ENCODE measurements at regions not wholly inside any gene's neighbourhood (a gene's known extent, or its start where the extent isn't known, plus 50 kb on each side); places are given as distances from the start of the nearest gene placed in this dataset.

GRCh38 chr18:29012364-29012763 lies 835.4 kb upstream of the CDH2 start:
- no peak for TF ChIP-seq GATA3 (IDR thresholded peaks at IDR 0.05; ENCODE audit: low read depth, low read length)
- TF ChIP-seq GATA2 (IDR thresholded peaks at IDR 0.05; ENCODE audit: low read depth, low read length) = no peak

DNA sequence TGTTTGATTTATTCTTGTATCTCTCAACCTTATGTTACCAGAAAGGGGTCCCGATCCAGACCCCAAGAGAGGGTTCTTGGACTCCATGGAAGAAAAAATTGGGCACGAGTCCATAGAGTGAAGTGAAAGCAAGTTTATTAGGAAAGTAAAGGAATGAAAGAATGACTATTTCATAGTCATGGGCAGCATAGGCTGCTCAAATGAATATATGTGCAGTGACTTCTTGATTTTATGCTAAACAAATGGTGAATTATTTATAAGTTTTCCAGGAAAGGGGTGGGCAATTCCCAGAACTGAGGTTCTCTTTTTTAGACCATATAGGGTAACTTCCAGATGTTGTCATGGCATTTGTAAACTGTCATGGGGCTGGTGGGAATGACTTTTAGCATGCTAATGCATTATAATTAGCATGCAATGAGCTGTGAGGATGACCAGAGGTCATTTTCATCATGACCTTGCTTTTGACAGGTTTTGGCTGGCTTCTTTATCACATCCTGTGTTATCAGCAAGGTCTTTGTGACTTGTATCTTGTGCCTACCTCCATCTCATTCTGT lies 832.4 kb upstream of the CDH2 start:
- TF ChIP-seq GATA2 (IDR thresholded peaks at IDR 0.05; ENCODE audit: low read depth, low read length) (no peak), GATA3 (IDR thresholded peaks at IDR 0.05; ENCODE audit: low read depth, low read length) (no peak)

- TF ChIP-seq GATA3 (IDR thresholded peaks at IDR 0.05; ENCODE audit: low read depth, low read length) (no peak), GATA2 (IDR thresholded peaks at IDR 0.05; ENCODE audit: low read depth, low read length) (no peak)
Measured at GRCh38 chr18:29008809-29009208, 831.9 kb upstream of the CDH2 start.

- TF ChIP-seq GATA3 (IDR thresholded peaks at IDR 0.05; ENCODE audit: low read depth, low read length) (no peak), GATA2 (IDR thresholded peaks at IDR 0.05; ENCODE audit: low read depth, low read length) (no peak)
Measured at GRCh38 chr18:29007986-29008654, 831.2 kb upstream of the CDH2 start.

- TF ChIP-seq GATA3 (IDR thresholded peaks at IDR 0.05; ENCODE audit: low read depth, low read length) (no peak), GATA2 (IDR thresholded peaks at IDR 0.05; ENCODE audit: low read depth, low read length) (no peak)
Measured at GRCh38 chr18:29004921-29005320, 828.0 kb upstream of the CDH2 start.

DNA sequence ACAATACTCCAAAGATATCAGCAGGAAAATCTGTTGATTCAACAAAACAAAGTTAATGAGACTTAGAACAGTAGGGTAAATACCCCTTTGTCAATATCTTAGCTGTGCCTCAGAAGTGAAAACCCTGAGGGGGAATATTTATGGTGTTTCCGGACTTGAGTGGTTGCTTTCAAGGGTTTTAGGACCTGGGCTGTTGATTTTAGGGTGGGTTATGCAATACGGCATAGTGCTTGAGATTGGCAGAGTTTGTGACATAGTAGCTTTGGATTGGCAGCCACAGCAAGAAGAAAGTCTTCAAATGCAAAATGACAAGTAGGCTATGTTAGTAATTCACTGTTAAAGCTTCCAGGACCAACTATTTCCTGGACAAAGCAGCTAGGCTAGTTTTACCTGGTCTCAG lies 826.3 kb upstream of the CDH2 start:
- no peak for TF ChIP-seq GATA2 (IDR thresholded peaks at IDR 0.05; ENCODE audit: low read depth, low read length)
- TF ChIP-seq GATA3 (IDR thresholded peaks at IDR 0.05; ENCODE audit: low read depth, low read length) = no peak

DNA sequence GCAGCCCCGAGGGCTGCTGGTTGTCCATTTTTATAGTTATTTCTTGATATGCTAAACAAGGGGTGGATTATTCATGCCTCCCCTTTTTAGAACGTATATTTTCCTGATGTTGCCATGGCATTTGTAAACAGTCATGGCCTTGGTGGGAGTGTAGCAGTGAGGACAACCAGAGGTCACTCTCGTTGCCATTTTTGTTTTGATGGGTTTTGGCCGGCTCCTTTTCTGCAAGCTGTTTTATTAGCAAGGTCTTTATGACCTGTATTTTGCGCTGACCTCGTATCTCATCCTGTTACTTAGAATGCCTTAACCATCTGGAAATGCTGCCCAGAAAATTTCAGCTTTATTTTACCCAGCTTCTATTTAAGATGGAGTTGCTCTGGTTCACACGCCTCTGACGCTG lies 825.8 kb upstream of the CDH2 start:
- TF ChIP-seq GATA2 (IDR thresholded peaks at IDR 0.05; ENCODE audit: low read depth, low read length) (no peak), GATA3 (IDR thresholded peaks at IDR 0.05; ENCODE audit: low read depth, low read length) (no peak)

DNA sequence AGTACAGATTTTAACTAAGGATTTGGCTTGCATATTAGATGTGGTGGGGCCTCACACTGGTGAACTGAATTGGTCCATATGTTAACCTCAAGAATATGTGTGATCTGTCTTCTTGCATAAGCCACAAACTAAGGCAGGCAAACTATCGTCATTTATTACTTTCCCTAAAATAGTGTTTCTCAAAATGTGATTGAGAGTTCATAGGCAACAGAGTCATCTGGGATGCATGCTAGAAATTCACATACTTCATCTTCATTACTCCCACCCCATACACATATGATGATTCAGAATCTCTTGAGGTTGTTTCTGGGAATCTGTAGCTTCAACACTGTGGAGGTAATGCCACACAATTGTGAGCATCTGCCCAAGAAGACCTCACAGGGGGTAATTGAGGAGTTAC lies 822.8 kb upstream of the CDH2 start:
- no peak for TF ChIP-seq GATA3 (IDR thresholded peaks at IDR 0.05; ENCODE audit: low read depth, low read length)
- no peak for TF ChIP-seq GATA2 (IDR thresholded peaks at IDR 0.05; ENCODE audit: low read depth, low read length)

- TF ChIP-seq GATA2 (IDR thresholded peaks at IDR 0.05; ENCODE audit: low read depth, low read length) (no peak), GATA3 (IDR thresholded peaks at IDR 0.05; ENCODE audit: low read depth, low read length) (no peak)
Measured at GRCh38 chr18:28995319-28995718, 818.4 kb upstream of the CDH2 start.

- TF ChIP-seq GATA3 (IDR thresholded peaks at IDR 0.05; ENCODE audit: low read depth, low read length) = no peak
- no peak for TF ChIP-seq GATA2 (IDR thresholded peaks at IDR 0.05; ENCODE audit: low read depth, low read length)
Measured at GRCh38 chr18:28984731-28985130, 807.8 kb upstream of the CDH2 start.

- TF ChIP-seq GATA3 (IDR thresholded peaks at IDR 0.05; ENCODE audit: low read depth, low read length) (no peak), GATA2 (IDR thresholded peaks at IDR 0.05; ENCODE audit: low read depth, low read length) (no peak)
Measured at GRCh38 chr18:28974504-28974903, 797.6 kb upstream of the CDH2 start.

- TF ChIP-seq GATA2 (IDR thresholded peaks at IDR 0.05; ENCODE audit: low read depth, low read length) = no peak
- no peak for TF ChIP-seq GATA3 (IDR thresholded peaks at IDR 0.05; ENCODE audit: low read depth, low read length)
Measured at GRCh38 chr18:28973324-28973723, 796.4 kb upstream of the CDH2 start.

- TF ChIP-seq GATA3 (IDR thresholded peaks at IDR 0.05; ENCODE audit: low read depth, low read length) (no peak), GATA2 (IDR thresholded peaks at IDR 0.05; ENCODE audit: low read depth, low read length) (no peak)
Measured at GRCh38 chr18:28972333-28972907, 795.5 kb upstream of the CDH2 start.

GRCh38 chr18:28963481-28963880 lies 786.6 kb upstream of the CDH2 start:
- TF ChIP-seq GATA3 (IDR thresholded peaks at IDR 0.05; ENCODE audit: low read depth, low read length) (no peak), GATA2 (IDR thresholded peaks at IDR 0.05; ENCODE audit: low read depth, low read length) (no peak)

DNA sequence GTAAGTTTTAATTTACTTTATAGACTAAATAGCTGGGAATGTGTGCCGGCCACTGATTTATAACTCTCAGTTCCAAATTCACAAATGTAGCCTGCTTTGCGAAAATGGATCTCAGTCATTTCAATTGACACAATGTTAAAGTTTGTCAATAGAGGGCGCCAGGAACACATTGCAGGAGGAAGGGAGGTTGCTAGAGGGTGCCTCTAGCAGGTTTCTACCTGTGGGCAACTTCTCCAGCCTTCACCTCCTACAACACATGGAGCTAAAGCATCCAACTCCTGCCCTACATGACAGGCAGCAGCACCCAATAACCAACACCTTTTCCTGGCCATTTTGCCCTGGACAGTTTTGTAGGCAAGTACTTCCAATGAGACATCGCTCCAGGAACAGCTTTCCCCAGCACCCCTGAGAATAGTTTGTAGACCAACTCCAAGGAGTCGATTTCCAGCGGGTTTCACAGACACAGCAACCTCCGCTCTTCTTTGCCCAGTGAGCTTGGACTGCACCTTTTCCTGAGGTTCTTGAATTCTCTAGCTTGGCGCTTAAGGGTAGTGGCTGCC lies 784.8 kb upstream of the CDH2 start:
- TF ChIP-seq GATA3 (IDR thresholded peaks at IDR 0.05; ENCODE audit: low read depth, low read length) (no peak), GATA2 (IDR thresholded peaks at IDR 0.05; ENCODE audit: low read depth, low read length) (no peak)

All from SH-SY5Y (cell line).